HFFc6 (cell line): ENCODE measurements at regions not wholly inside any gene's neighbourhood (a gene's known extent, or its start where the extent isn't known, plus 50 kb on each side); places are given as distances from the start of the nearest gene placed in this dataset.

ENCODE experiments used
- DNase-seq: peaks from one replicate; pipeline ENCODE4 v3.0.0-alpha.2; 2018
- H3K27ac Mint-ChIP-seq: 2 replicates; pipeline ENCODE4 v1.8.0; 2020; ENCODE audit warnings: mild to moderate bottlenecking, mixed read lengths
- H3K27me3 Mint-ChIP-seq: 2 replicates; pipeline ENCODE4 v1.8.0; 2021; ENCODE audit warnings: mild to moderate bottlenecking, moderate library complexity, mixed read lengths; ENCODE audit not compliant: insufficient read depth
- H3K36me3 Mint-ChIP-seq: 2 replicates; pipeline ENCODE4 v1.8.0; 2021; ENCODE audit warnings: low read depth, mixed read lengths
- H3K4me1 Mint-ChIP-seq: 2 replicates; pipeline ENCODE4 v1.8.0; 2020; ENCODE audit warnings: low read depth, mixed read lengths
- H3K4me3 Mint-ChIP-seq: 2 replicates; pipeline ENCODE4 v1.8.0; 2020; ENCODE audit warnings: mild to moderate bottlenecking, moderate library complexity, mixed read lengths
- H3K9me3 Mint-ChIP-seq: 2 replicates; pipeline ENCODE4 v1.8.0; 2020; ENCODE audit warnings: mild to moderate bottlenecking, mixed read lengths
- TF ChIP-seq, protein P1 (sequence below): fragments of 200-600 bp; sonication (generic); IDR thresholded peaks from 2 replicates; pipeline ENCODE4 v1.5.0; 2021; ENCODE audit warnings: antibody characterized with exemption, mild to moderate bottlenecking

GRCh38 chr10:130440494-130440893, 304.3 kb downstream of the GLRX3 start:
- Mint-ChIP-seq H3K4me1 (no peaks in the 10 kb centered on the region), H3K27me3 (no peaks in the 10 kb centered on the region), H3K4me3 (no peak overlapping the region), H3K9me3 (peaks cover 74% of the 10 kb centered on the region), H3K27ac (no peak overlapping the region), H3K36me3 (no peaks in the 10 kb centered on the region)
- DNase-seq, result no peak
- TF ChIP-seq, protein P1, sequence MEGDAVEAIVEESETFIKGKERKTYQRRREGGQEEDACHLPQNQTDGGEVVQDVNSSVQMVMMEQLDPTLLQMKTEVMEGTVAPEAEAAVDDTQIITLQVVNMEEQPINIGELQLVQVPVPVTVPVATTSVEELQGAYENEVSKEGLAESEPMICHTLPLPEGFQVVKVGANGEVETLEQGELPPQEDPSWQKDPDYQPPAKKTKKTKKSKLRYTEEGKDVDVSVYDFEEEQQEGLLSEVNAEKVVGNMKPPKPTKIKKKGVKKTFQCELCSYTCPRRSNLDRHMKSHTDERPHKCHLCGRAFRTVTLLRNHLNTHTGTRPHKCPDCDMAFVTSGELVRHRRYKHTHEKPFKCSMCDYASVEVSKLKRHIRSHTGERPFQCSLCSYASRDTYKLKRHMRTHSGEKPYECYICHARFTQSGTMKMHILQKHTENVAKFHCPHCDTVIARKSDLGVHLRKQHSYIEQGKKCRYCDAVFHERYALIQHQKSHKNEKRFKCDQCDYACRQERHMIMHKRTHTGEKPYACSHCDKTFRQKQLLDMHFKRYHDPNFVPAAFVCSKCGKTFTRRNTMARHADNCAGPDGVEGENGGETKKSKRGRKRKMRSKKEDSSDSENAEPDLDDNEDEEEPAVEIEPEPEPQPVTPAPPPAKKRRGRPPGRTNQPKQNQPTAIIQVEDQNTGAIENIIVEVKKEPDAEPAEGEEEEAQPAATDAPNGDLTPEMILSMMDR, result no peak

- Mint-ChIP-seq H3K4me1 (no peaks in the 10 kb centered on the region), H3K27me3 (no peaks in the 10 kb centered on the region), H3K36me3 (no peaks in the 10 kb centered on the region), H3K9me3 (peaks cover 69% of the 10 kb centered on the region), H3K4me3 (no peak overlapping the region), H3K27ac (no peak overlapping the region)
- TF ChIP-seq, protein P1, result no peak
- DNase-seq, result no peak
Observed at GRCh38 chr10:130440971-130441370, 304.8 kb downstream of the GLRX3 start.

DNA sequence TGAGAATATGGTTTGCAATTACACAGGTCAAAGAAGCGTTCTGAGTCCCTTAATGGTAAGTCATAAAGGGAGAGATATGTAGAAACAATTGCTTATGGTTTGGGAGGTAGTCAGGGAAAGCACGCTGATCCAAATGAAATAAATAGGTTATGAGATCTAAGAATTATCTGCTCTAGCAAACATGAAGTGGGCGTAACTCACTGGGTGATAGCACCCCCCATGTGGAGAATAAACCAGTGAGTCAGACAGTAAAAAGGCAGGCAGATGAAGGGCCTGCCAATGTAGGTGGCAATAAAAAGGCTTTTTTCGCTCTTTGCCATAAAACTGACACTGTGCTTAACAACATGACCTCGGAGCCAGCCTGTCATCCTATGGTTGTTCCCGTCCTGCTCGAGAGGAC, 306.9 kb downstream of the GLRX3 start:
- H3K36me3 Mint-ChIP-seq, result no peaks in the 10 kb centered on the region
- TF ChIP-seq, protein P1, result no peak
- peaks cover 52% of the 10 kb centered on the region for H3K9me3 Mint-ChIP-seq
- no peak overlapping the region for H3K27ac Mint-ChIP-seq
- DNase-seq, result no peak
- no peaks in the 10 kb centered on the region; the same call in 1 of the 2 replicates for H3K27me3 Mint-ChIP-seq
- no peaks in the 10 kb centered on the region for H3K4me1 Mint-ChIP-seq
- H3K4me3 Mint-ChIP-seq, result no peak overlapping the region

- TF ChIP-seq, protein P1, result no peak
- Mint-ChIP-seq H3K27me3 (no peaks in the 10 kb centered on the region), H3K4me1 (no peaks in the 10 kb centered on the region), H3K36me3 (peaks cover 8% of the 10 kb centered on the region; the same call in 1 of the 2 replicates), H3K4me3 (no peak overlapping the region), H3K9me3 (peaks cover 67% of the 10 kb centered on the region), H3K27ac (no peak overlapping the region)
- DNase-seq, result no peak
Observed at GRCh38 chr10:130453036-130453720, 317.0 kb downstream of the GLRX3 start.

- no peak overlapping the region for H3K4me3 Mint-ChIP-seq
- no peak overlapping the region for H3K27ac Mint-ChIP-seq
- DNase-seq, result no peak
- H3K36me3 Mint-ChIP-seq, result peaks cover 8% of the 10 kb centered on the region; the same call in 1 of the 2 replicates
- peaks cover 72% of the 10 kb centered on the region for H3K9me3 Mint-ChIP-seq
- no peaks in the 10 kb centered on the region for H3K27me3 Mint-ChIP-seq
- TF ChIP-seq, protein P1, result no peak
- no peaks in the 10 kb centered on the region for H3K4me1 Mint-ChIP-seq
Observed at GRCh38 chr10:130453721-130454542, 317.7 kb downstream of the GLRX3 start.
